Kidney glomerular epithelial cell (primary cell): ENCODE measurements at regions not wholly inside any gene's neighbourhood (a gene's known extent, or its start where the extent isn't known, plus 50 kb on each side); places are given as distances from the start of the nearest gene placed in this dataset.

Source experiments
- DNase-seq: peaks from one replicate; lab custom pipeline; 2025; lab: John Stamatoyannopoulos, UW

GRCh38 chr2:60603533-60604190 lies 50.2 kb upstream of the BCL11A start:
- DNase-seq = no peak

DNA sequence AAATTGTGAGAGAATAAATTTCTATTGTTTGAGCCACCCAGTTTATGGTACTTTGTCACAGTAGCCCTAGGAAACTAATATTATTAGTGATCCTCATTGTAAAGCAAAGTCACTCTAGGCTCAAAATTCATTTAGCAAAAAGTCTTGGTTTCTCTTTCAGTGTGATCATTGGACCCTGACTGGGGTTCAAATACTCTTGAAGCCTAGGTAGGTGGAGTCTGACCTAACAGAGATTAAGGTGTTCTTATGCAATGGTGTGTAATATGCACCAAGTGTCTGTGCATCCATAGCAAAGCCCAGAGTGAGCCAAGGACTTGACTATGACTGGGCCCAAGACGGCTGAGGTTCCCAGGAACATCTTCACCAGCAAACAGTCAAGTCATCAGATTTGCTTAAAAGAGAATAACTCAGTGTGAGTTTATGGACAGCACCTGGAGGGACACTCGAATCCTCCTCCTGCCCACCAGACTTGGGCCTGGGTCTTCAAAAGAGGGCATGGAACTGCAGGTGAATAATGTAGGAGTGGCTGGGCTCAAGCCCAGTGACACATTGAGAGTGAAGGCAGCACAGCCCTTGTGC lies 51.1 kb upstream of the BCL11A start:
- no peak for DNase-seq

DNA sequence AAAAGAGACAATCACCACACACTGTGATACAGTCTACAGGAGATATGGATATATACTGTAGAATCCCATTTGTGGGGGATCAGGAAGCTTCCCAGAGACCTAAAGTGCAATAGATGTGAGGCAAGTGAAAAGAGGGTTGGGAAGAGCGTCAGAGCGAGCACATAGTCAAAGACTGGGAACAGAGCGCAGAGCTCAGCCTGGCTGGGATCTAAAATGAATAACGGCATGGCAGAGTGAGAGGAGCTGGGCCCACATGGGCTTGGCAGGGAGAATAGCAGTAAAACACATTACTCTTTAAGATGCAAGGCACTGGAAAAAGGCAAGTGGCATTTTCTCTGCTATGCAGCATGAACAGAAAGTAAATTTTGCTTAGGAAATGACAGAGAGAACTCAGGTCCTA lies 52.4 kb upstream of the BCL11A start:
- DNase-seq = no peak

DNA sequence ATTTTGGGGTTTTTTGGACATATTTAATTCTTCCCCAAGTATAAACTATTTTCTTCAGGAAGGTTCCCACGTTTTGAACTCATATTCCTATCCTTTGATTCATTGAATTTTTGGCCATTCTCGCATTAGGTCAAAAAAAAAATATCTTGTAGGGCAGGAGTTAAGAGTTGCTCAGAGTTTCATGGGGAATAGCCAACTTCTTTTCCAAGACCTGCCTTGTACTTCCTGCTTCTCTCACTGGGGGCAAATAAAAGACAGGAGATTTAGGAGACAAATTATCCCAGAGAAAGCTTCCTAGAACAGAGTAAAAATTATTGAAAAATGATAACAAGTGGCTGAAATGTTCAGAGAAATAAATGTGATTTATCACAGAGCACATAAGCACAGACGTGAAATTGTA lies 55.2 kb upstream of the BCL11A start:
- DNase-seq = no peak

GRCh38 chr2:60612033-60612432 lies 58.6 kb upstream of the BCL11A start:
- no peak for DNase-seq

DNA sequence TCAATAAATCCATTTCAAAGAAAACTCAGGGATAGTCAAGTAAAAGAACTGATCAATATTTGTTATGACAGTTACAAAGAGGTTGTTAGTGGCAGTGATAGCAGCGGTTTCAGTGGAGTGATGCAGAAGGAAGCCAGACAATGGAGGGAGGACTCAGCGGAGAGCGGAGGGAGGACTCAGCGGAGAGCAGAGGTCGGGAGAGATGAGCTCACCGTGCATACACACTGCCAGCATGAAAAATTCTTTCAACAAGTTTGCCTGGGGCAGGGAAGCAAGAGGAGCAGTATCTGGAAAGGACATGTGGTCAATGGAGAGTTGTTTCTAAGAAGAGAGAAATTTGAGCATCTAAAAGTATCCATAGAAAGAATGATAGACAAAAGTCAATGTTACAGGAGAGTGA lies 60.9 kb upstream of the BCL11A start:
- DNase-seq = no peak

GRCh38 chr2:60621688-60622429 lies 68.4 kb upstream of the BCL11A start:
- DNase-seq = no peak

DNA sequence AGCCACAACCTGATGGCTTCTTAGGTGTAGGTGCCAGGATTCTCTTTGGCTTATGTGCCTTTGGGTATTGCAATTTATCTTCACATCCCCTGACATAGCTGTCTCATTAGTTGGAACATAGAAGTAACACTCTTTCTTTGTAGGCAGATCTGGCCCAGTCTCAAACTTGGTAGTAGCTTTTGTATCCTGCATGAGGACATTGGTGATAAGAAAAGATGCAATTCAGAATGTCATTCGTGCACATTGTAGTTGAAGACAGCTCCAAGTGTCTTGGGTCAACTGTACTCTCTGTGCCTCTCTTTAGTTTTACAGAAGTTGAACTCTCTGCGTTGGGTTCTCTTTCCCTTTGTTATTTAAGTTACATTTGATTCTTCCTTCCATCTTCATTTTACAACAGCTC lies 69.6 kb upstream of the BCL11A start:
- no peak for DNase-seq

- DNase-seq = no peak
Observed at GRCh38 chr2:60627412-60627811, 74.0 kb upstream of the BCL11A start.

GRCh38 chr2:60628026-60628425 lies 74.6 kb upstream of the BCL11A start:
- DNase-seq = no peak

DNA sequence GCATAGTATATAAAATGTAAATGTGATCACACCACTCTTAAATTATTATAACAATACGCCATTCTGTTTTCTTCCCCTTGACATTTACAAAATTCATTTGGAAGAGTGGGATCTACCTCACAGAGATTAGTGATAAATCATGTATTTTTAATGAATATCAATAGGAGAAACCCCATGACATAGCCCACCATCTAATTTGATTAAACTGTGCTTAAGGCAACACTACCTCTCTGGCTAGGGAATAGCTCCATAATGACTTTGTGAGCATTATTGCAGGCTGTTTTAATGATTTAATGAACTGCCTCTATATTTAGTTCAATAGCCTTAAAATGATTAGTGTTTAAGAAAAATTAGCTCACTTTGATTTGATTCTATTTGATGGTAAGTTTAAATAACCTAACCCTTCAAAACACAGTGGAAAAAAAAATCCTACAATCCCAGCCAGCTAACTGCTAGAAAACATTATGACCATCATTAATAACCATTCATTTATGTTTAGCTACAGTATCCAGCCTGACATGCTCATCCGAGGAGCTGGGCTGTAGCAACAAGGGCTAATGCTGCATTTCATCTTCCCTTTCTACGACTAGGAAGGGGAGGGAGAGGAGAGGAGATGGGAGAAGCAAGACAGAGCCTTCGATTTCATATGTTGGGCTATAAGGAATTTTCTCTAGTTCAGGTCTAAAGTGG lies 75.3 kb upstream of the BCL11A start:
- DNase-seq = no peak

DNA sequence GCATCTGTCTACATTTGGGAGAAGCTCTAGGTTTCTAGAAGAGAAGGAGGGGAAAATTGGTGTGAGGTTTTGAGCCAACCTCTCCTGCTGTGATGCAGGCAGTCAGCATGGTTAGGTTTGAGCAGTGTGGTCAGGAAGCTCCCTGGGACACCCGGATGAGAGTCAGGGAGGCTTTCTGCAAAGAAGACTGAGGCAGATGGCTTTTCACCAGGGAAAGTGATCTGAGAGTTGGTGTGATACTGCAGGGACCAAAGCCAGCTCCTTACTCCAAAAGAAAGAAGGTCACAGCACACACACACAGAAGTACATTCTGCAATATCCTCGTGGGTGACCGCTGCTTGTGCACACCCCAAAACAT lies 75.8 kb upstream of the BCL11A start:
- no peak for DNase-seq

DNA sequence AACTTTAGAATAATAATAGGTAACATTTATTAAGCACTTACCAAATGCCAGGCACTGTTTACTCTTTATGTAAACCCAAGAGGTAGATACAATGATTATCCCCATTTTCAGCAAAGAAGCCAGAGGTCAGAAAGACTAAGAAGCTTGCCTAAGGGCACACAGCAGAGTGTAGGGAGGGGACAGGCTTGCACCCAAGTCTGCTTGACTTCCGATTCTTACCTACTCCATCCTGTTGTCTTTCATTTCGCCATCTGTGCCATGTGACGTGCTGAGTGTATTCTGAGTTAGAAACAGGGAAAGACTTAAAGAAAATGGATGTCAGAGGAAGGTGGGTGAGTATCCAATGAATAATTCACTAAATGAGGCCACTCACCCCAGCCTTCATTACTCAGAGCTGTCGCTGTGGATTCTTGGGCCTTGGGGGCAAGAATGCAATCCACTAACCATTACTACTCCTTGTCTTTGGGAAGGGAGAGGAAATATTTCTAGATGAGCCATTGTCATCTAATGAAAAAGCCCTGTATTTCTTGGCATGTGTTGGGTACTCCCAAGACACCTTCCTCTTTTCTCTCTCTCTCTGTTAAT lies 76.4 kb upstream of the BCL11A start:
- no peak for DNase-seq

- DNase-seq = no peak
Observed at GRCh38 chr2:60633615-60634014, 80.2 kb upstream of the BCL11A start.

- no peak for DNase-seq
Observed at GRCh38 chr2:60634438-60634837, 81.0 kb upstream of the BCL11A start.

GRCh38 chr2:60641811-60642788 lies 88.6 kb upstream of the BCL11A start:
- DNase-seq = peak; percentile 13

DNA sequence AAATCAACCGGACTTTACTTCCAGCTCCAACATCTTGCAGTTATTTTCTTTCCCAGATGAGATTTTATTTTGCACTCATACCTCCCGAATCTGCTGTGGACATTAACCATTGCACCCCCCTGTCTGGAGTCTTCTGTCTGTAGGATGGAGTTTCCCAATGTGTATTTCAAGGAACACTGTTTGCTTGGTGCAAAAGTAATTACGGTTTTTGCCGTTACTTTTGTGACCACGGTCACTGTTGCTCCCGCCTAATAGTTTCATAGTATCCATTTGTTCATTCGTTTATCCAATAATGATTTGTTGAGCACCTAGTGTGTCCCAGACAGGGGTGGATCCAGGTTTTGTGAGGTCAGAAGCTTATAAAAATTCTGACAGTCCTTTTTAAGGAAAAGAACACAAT lies 90.3 kb upstream of the BCL11A start:
- no peak for DNase-seq

GRCh38 chr2:60644951-60645350 lies 91.5 kb upstream of the BCL11A start:
- no peak for DNase-seq

DNA sequence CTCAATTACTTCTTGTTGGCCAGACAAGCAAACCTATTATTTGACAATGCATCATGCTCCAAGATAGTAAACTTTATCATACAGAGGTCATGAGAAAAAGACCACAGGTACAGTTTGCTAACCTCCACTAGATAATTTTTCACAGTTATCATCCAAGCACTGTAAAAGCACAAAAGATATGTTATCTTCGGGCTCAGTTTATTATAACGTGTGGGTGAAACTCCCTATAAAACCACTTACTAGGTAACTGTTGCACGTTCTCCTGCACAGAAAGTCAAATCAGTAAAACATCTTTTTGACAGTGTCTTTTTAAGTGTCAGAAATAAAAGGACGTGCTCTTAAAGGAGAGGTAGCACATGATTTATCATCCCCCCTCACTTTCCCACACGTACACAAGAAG lies 94.7 kb upstream of the BCL11A start:
- DNase-seq = no peak

GRCh38 chr2:60649721-60650120 lies 96.3 kb upstream of the BCL11A start:
- no peak for DNase-seq

DNA sequence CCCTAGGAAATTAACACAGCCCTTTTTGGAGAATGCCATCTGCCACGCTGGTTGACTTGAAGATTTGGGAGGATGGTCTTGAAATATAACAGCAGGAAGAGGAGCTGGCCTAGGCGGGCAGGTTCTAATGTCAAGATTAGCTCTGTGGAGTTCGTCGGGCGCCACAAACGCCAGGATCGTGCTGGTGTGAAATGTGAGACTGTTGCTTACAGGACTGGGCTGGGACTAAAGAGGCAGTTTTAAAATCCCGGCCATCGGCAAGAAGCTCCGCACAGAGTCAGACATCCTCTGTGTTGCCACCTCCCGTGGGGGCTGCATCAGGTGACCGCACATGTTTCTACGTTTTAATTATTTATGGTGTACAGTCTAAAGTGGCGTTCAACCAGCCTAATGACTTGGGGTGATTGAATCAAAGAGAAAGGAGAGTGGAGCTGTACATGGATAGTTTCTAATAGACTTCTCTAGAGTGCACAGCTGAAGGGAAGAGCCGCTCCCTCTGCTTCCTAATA lies 99.4 kb upstream of the BCL11A start:
- no peak for DNase-seq
